B cell (primary cell): ENCODE measurements at regions not wholly inside any gene's neighbourhood (a gene's known extent, or its start where the extent isn't known, plus 50 kb on each side); places are given as distances from the start of the nearest gene placed in this dataset.
A peak's percentile ranks its signal among the peaks of the same experiment; 100 is the strongest.

Experiments used
- ATAC-seq: fragments of 200-7000 bp; cut with Tn5 transposase; one replicate; pipeline ENCODE4 v1.10.0; 2021; ENCODE audit warnings: low read depth, mild to moderate bottlenecking, moderate number of reproducible peaks, moderate library complexity
- CTCF ChIA-PET: fragments of 350-600 bp; sonication (Branson Sonifier 250); formaldehyde crosslinking; loops from one replicate; lab custom pipeline; 2021; ENCODE audit warnings: antibody characterized with exemption, inconsistent platforms; lab: Charles Lee
- POLR2A ChIA-PET: fragments of 350-600 bp; sonication (Branson Sonifier 250); formaldehyde crosslinking; loops from one replicate; lab custom pipeline; 2021; ENCODE audit warnings: antibody characterized with exemption; lab: Charles Lee
- DNase-seq: peaks from one replicate; pipeline ENCODE4 v3.0.0; 2013
- H2AFZ ChIP-seq: 2 replicates; pipeline ENCODE4 v1.6.1; 2012; ENCODE audit warnings: mild to moderate bottlenecking, low read depth, low read length; ENCODE audit not compliant: insufficient read depth, poor library complexity, severe bottlenecking
- H3K27ac ChIP-seq, 2 donors: 1 replicate in 1 of 2; 2 replicates in 1 of 2; pipeline ENCODE4 v1.5.1; 2012 to 2013; ENCODE audit warnings: low read length in 2 of 2, mild to moderate bottlenecking in 2 of 2, moderate library complexity in 1 of 2
- H3K27me3 ChIP-seq, 4 experiments: fragments of 200-600 bp in 1 of 4; sonication (generic) in 1 of 4; replicated peaks in 1 of 4; 1 replicate in 2 of 4; 2 replicates in 2 of 4; pipeline versions ENCODE4 v1.6.1 to v1.7.0; 2013 to 2016; ENCODE audit warnings: low read length in 3 of 4, mild to moderate bottlenecking in 2 of 4, mixed read lengths in 1 of 4, moderate library complexity in 1 of 4; ENCODE audit not compliant: insufficient read depth in 4 of 4, control insufficient read depth in 3 of 4; ENCODE audit errors: control extremely low read depth in 1 of 4
- H3K36me3 ChIP-seq, 2 experiments: replicated peaks in 1 of 2; 1 replicate in 1 of 2; 2 replicates in 1 of 2; pipeline versions ENCODE4 v1.6.1 to v1.7.1; 2013; ENCODE audit warnings: low read length in 1 of 2; ENCODE audit not compliant: insufficient read depth in 2 of 2, control insufficient read depth in 1 of 2; ENCODE audit errors: control extremely low read depth in 1 of 2, extremely low read depth in 1 of 2
- H3K4me1 ChIP-seq, 2 donors: fragments of 200-600 bp in 1 of 2; sonication (generic) in 1 of 2; 1 replicate in 1 of 2; 2 replicates in 1 of 2; pipeline versions ENCODE4 v1.5.1 to v1.6.1; 2013 to 2017; ENCODE audit warnings: low read length in 2 of 2; ENCODE audit not compliant: control insufficient read depth in 2 of 2, insufficient read depth in 2 of 2
- H3K4me2 ChIP-seq: replicated peaks from 2 replicates; pipeline ENCODE3; 2012; ENCODE audit warnings: mild to moderate bottlenecking, low read depth, low read length; ENCODE audit not compliant: poor library complexity, severe bottlenecking
- H3K4me3 ChIP-seq, 5 experiments: fragments of 200-600 bp in 1 of 5; sonication (generic) in 1 of 5; 1 replicate in 3 of 5; 2 replicates in 2 of 5; pipeline versions ENCODE4 v1.5.1 to v1.7.0; 2011 to 2016; ENCODE audit warnings: low read length in 4 of 5, mild to moderate bottlenecking in 4 of 5, low read depth in 2 of 5, control low read depth in 1 of 5, moderate library complexity in 1 of 5; ENCODE audit not compliant: insufficient read depth in 1 of 5; ENCODE audit errors: control extremely low read depth in 1 of 5, extremely low read depth in 1 of 5
- H3K79me2 ChIP-seq: fragments of 200-600 bp; sonication (generic); one replicate; pipeline ENCODE4 v1.6.0; 2016; ENCODE audit warnings: low read length; ENCODE audit not compliant: control insufficient read depth, insufficient read depth
- H3K9ac ChIP-seq: fragments of 200-600 bp; sonication (generic); 2 replicates; pipeline ENCODE4 v1.6.1; 2017; ENCODE audit warnings: mild to moderate bottlenecking, low read length, moderate library complexity
- H3K9me3 ChIP-seq, 3 donors: one replicate each; pipeline versions ENCODE4 v1.6.1 to v1.7.1; 2013; ENCODE audit warnings: low read length in 2 of 3; ENCODE audit not compliant: control insufficient read depth in 2 of 3, insufficient read depth in 1 of 3; ENCODE audit errors: control extremely low read depth in 1 of 3
- H4K20me1 ChIP-seq: 2 replicates; pipeline ENCODE4 v1.6.0; 2012; ENCODE audit warnings: mild to moderate bottlenecking, low read length; ENCODE audit not compliant: insufficient read depth, control insufficient read depth, poor library complexity, severe bottlenecking
- H3K27ac Mint-ChIP-seq: one replicate; pipeline ENCODE4 v1.8.0; 2021; ENCODE audit warnings: mixed read lengths
- H3K27me3 Mint-ChIP-seq: one replicate; pipeline ENCODE4 v1.8.0; 2021; ENCODE audit warnings: mixed read lengths
- H3K4me1 Mint-ChIP-seq: one replicate; pipeline ENCODE4 v1.8.0; 2021; ENCODE audit warnings: mixed read lengths
- H3K4me3 Mint-ChIP-seq: one replicate; pipeline ENCODE4 v1.8.0; 2021; ENCODE audit warnings: mixed read lengths
- H3K9me3 Mint-ChIP-seq: one replicate; pipeline ENCODE4 v1.8.0; 2022; ENCODE audit warnings: mixed read lengths; ENCODE audit not compliant: insufficient read depth
- CTCF ChIP-seq: fragments of 200-600 bp; IDR thresholded peaks from one replicate; pipeline ENCODE4 v1.8.0; 2022; ENCODE audit warnings: antibody characterized with exemption, mild to moderate bottlenecking
- EZH2 ChIP-seq: IDR thresholded peaks from 2 replicates; pipeline ENCODE4 v1.6.1; 2012; ENCODE audit warnings: borderline replicate concordance, low read depth, mild to moderate bottlenecking, moderate library complexity, low read length; ENCODE audit not compliant: insufficient read depth, poor library complexity, severe bottlenecking
- WGBS: methylation state at CpG from one replicate; pipeline ENCODE4 v1.1.5; 2013; ENCODE audit warnings: missing lambda C conversion rate; ENCODE audit not compliant: insufficient coverage; 5-methylcytosine and 5-hydroxymethylcytosine counted together
- intact Hi-C: fragments of 100-400 bp; cut with micrococcal nuclease; formaldehyde crosslinking; loops from one replicate; pipeline ENCODE4 v1.10.0; 2022

- Histone ChIP-seq H3K9ac (peak overlapping the region; percentile 47), H3K4me2 (peak overlapping the region; percentile 62), H3K27ac (peak overlapping the region in 1 of 2 donors; percentile 37), H3K36me3 (no peaks in the 10 kb centered on the region), H2AFZ (peak overlapping the region; percentile 52), H4K20me1 (no peaks in the 10 kb centered on the region), H3K9me3 (peaks cover 2 to 15% (median 12%) of the 10 kb centered on the region in 3 donors), H3K4me1 (peaks cover 18 to 23% of the 10 kb centered on the region in 2 donors), H3K79me2 (no peaks in the 10 kb centered on the region), H3K4me3 (peak overlapping the region in 2 of 5 experiments; percentile 8 to 35), H3K27me3 (no peaks in the 10 kb centered on the region)
- DNase-seq (peak; percentile 24), ATAC-seq (peak; percentile 41)
- Mint-ChIP-seq H3K9me3 (peaks cover 13% of the 10 kb centered on the region), H3K4me3 (peak overlapping the region; percentile 68), H3K4me1 (peaks cover 30% of the 10 kb centered on the region), H3K27me3 (no peaks in the 10 kb centered on the region), H3K27ac (peak overlapping the region; percentile 50)
- intact Hi-C loops, result no loop called here
- TF ChIP-seq CTCF (no peak), EZH2 (no peak)
- ChIA-PET CTCF (no interaction called here), POLR2A (no interaction called here)
- no CpG with 5 or more reads among the region's 5 CpGs for WGBS
Observed at GRCh38 chr1:173355281-173356031, 121.7 kb upstream of the PRDX6 start.

- H3K4me3 Mint-ChIP-seq, result peak overlapping the region; percentile 68
- H2AFZ ChIP-seq, result peak overlapping the region; percentile 18
- no peak overlapping the region for H3K27ac ChIP-seq
- no peak for ATAC-seq
- H3K79me2 ChIP-seq, result no peaks in the 10 kb centered on the region
- ChIA-PET POLR2A (no interaction called here), CTCF (interaction anchor here (0.7 to 0.9 kb wide), 3 partner anchors 59 to 612 kb away, joined by 3 read pairs; no protein-coding TSS in a partner anchor)
- no peaks in the 10 kb centered on the region for H3K27me3 ChIP-seq
- peak overlapping the region; percentile 37 for H3K27ac Mint-ChIP-seq
- TF ChIP-seq EZH2 (no peak), CTCF (no peak)
- no peaks in the 10 kb centered on the region for H3K36me3 ChIP-seq
- H3K9ac ChIP-seq, result no peak overlapping the region
- H3K9me3 Mint-ChIP-seq, result peaks cover 11% of the 10 kb centered on the region
- H3K4me3 ChIP-seq, result no peak overlapping the region
- H3K4me2 ChIP-seq, result peak overlapping the region; percentile 62
- WGBS, result 17% methylated on average over 1 of the region's 2 CpGs
- H4K20me1 ChIP-seq, result no peaks in the 10 kb centered on the region
- no peak for DNase-seq
- H3K4me1 ChIP-seq, result peaks cover 26 to 31% of the 10 kb centered on the region in 2 donors
- H3K9me3 ChIP-seq, result peaks cover 2 to 15% (median 12%) of the 10 kb centered on the region in 3 donors
- H3K27me3 Mint-ChIP-seq, result no peaks in the 10 kb centered on the region
- peaks cover 38% of the 10 kb centered on the region for H3K4me1 Mint-ChIP-seq
- intact Hi-C loops, result no loop called here
Observed at GRCh38 chr1:173356191-173356762, 120.9 kb upstream of the PRDX6 start.
